ENCODE measurements at regions not wholly inside any gene's neighbourhood (a gene's known extent, or its start where the extent isn't known, plus 50 kb on each side); places are given as distances from the start of the nearest gene placed in this dataset.

DNA sequence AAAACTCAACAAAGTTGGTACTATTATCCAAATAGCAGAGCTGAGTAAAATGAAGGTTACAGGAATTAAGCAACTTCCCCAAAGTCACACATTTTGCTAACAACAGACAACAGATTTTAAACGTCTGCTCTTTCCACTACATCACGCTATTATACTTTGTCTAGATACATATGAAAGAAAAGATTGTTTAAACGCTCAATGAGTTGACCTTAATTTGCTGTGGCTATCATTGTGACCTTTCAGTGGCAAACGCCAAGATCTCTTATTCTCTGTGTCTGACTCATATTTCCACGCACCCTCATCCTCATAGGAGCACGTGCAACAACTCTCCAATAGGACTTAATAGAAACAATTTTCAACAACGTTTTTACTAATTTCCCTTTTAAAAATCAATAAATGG lies 540.1 kb downstream of the MAFB start:
- H3K27ac ChIP-seq (ENCODE audit: low read length) = no peak overlapping the region
- no peak overlapping the region for H3K4me3 ChIP-seq (ENCODE audit: low read length)
- H3K36me3 ChIP-seq (ENCODE audit: control insufficient read depth, insufficient read depth, low read length) = no peaks in the 10 kb centered on the region
- peak; percentile 20 for DNase-seq
- H3K4me1 ChIP-seq (ENCODE audit: control insufficient read depth, insufficient read depth, low read length) = no peaks in the 10 kb centered on the region
- 86% methylated on average over 2 of the region's 7 CpGs for WGBS (ENCODE audit: insufficient coverage)
- H3K9me3 ChIP-seq (replicated peaks; ENCODE audit: control insufficient read depth, low read depth, low read length) = peaks cover 3% of the 10 kb centered on the region
- no peaks in the 10 kb centered on the region for H3K27me3 ChIP-seq (ENCODE audit: control insufficient read depth, insufficient read depth, low read length)

DNA sequence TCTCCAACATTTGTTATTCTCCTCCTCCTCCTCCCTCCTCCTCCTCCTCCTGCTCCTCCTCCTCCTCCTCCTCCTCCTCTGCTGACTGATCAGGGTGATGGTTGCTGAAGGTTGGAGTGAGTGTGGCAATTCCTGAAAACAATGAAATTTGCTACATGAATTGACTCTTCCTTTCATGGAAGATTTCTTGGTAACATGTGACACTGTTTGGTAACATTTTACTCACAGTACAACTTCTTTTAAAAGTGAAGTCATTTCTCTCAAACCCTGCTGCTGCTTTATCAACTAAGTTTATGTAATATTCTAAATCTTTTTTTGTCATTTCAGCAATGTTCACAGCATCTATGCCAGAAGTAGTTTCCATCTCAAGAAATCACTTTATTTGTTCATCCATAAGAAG lies 543.0 kb downstream of the MAFB start:
- DNase-seq = no peak
- H3K4me1 ChIP-seq (ENCODE audit: control insufficient read depth, insufficient read depth, low read length) = no peaks in the 10 kb centered on the region
- H3K4me3 ChIP-seq (ENCODE audit: low read length) = no peak overlapping the region
- H3K27me3 ChIP-seq (ENCODE audit: control insufficient read depth, insufficient read depth, low read length) = no peaks in the 10 kb centered on the region
- H3K27ac ChIP-seq (ENCODE audit: low read length) = no peak overlapping the region
- H3K36me3 ChIP-seq (ENCODE audit: control insufficient read depth, insufficient read depth, low read length) = no peaks in the 10 kb centered on the region
- H3K9me3 ChIP-seq (replicated peaks; ENCODE audit: control insufficient read depth, low read depth, low read length) = peaks cover 3% of the 10 kb centered on the region

DNA sequence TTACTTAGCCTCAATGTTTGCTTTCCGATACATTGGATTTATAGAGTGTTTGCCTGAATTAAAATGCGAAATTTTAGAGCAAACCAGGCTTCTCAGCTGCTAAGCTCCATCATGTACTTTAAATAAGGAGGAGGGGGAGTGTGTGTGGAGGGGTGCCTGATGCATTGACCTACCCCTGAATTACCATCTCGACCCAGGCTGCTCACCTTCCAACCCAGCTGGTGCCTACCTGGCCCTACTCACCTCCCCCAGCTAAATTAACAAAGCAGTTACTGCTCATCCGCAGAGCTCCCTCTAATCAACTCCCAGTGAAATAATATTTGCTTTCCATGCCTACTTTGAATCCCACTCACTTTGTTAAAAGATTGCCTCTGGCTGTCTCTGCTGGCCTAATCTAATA lies 544.5 kb downstream of the MAFB start:
- Histone ChIP-seq H3K4me3 (ENCODE audit: low read length) (no peak overlapping the region), H3K9me3 (replicated peaks; ENCODE audit: control insufficient read depth, low read depth, low read length) (peaks cover 3% of the 10 kb centered on the region), H3K27ac (ENCODE audit: low read length) (no peak overlapping the region), H3K27me3 (ENCODE audit: control insufficient read depth, insufficient read depth, low read length) (no peaks in the 10 kb centered on the region), H3K4me1 (ENCODE audit: control insufficient read depth, insufficient read depth, low read length) (no peaks in the 10 kb centered on the region), H3K36me3 (ENCODE audit: control insufficient read depth, insufficient read depth, low read length) (no peaks in the 10 kb centered on the region)
- 63% methylated on average over 1 of the region's 4 CpGs for WGBS (ENCODE audit: insufficient coverage)
- no peak for DNase-seq

GRCh38 chr20:40134176-40134575 lies 554.9 kb downstream of the MAFB start:
- DNase-seq = no peak
- Histone ChIP-seq H3K27me3 (ENCODE audit: control insufficient read depth, insufficient read depth, low read length) (no peaks in the 10 kb centered on the region), H3K9me3 (replicated peaks; ENCODE audit: control insufficient read depth, low read depth, low read length) (peaks cover 6% of the 10 kb centered on the region), H3K4me1 (ENCODE audit: control insufficient read depth, insufficient read depth, low read length) (no peaks in the 10 kb centered on the region), H3K4me3 (ENCODE audit: low read length) (no peak overlapping the region), H3K27ac (ENCODE audit: low read length) (no peak overlapping the region), H3K36me3 (ENCODE audit: control insufficient read depth, insufficient read depth, low read length) (no peaks in the 10 kb centered on the region)
- WGBS (ENCODE audit: insufficient coverage) = no CpG with 5 or more reads among the region's 1 CpG

DNA sequence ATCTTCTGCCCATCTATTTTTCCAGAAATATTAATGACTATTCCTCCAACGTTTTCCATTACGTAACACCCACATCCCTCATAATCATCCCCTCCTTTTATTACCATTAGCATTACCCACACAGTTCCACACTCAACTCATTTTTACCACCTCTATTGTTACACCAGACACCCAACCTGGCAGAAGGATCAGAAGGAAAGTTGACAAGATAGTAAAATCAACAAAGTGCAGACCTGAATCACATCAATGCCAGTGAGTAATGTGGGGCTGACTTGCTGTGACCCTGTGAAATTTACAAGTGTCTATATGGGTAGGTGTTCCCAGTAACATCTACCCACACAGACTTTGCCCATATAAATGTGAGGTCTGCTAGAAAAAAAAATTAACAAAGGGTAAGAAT lies 568.2 kb downstream of the MAFB start:
- no peak for DNase-seq
- H3K27ac ChIP-seq (ENCODE audit: low read length) = no peak overlapping the region
- H3K4me3 ChIP-seq (ENCODE audit: low read length) = no peak overlapping the region
- H3K27me3 ChIP-seq (ENCODE audit: control insufficient read depth, insufficient read depth, low read length) = no peaks in the 10 kb centered on the region
- H3K36me3 ChIP-seq (ENCODE audit: control insufficient read depth, insufficient read depth, low read length) = no peaks in the 10 kb centered on the region
- no peaks in the 10 kb centered on the region for H3K9me3 ChIP-seq (replicated peaks; ENCODE audit: control insufficient read depth, low read depth, low read length)
- no peaks in the 10 kb centered on the region for H3K4me1 ChIP-seq (ENCODE audit: control insufficient read depth, insufficient read depth, low read length)
- 53% methylated on average over 2 of the region's 2 CpGs for WGBS (ENCODE audit: insufficient coverage)

- 63% methylated on average over 4 of the region's 5 CpGs for WGBS (ENCODE audit: insufficient coverage)
- no peaks in the 10 kb centered on the region for H3K9me3 ChIP-seq (replicated peaks; ENCODE audit: control insufficient read depth, low read depth, low read length)
- H3K4me3 ChIP-seq (ENCODE audit: low read length) = no peak overlapping the region
These were observed 577.8 kb downstream of the MAFB start for GRCh38 chr20:40111282-40111681.

DNA sequence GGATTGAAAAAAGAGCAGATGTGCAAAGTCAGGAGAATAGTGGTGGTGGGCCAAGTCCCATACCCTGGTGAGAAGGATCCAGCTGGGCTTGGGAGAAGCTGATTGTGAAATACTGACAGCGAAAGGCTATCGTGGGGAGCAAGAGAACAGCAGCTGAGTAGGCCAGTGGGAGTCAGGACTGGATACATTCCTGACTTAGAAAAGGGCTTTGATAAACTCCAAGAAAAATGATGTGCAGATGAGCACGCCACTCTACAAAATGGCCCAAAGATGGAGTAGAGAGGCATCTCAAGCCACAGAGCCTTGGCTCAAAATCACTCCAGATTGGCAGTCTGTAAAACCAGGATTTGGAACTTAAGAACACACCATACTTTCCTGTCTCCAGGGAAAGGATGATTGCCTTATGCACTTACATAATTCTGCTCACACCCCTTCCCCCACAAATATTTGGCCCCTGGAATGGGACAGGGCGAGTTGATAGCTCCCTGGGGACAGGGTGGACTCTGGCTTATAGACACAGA lies 578.7 kb downstream of the MAFB start:
- Histone ChIP-seq H3K4me1 (ENCODE audit: control insufficient read depth, insufficient read depth, low read length) (peaks cover 10% of the 10 kb centered on the region), H3K9me3 (replicated peaks; ENCODE audit: control insufficient read depth, low read depth, low read length) (no peaks in the 10 kb centered on the region), H3K36me3 (ENCODE audit: control insufficient read depth, insufficient read depth, low read length) (no peaks in the 10 kb centered on the region), H3K4me3 (ENCODE audit: low read length) (no peak overlapping the region), H3K27ac (ENCODE audit: low read length) (no peak overlapping the region), H3K27me3 (ENCODE audit: control insufficient read depth, insufficient read depth, low read length) (no peaks in the 10 kb centered on the region)
- DNase-seq = peak; percentile 51
- WGBS (ENCODE audit: insufficient coverage) = 8% methylated on average over 2 of the region's 4 CpGs

More at GRCh38 chr20:40111282-40111681, 577.8 kb downstream of the MAFB start:
- Histone ChIP-seq H3K27me3 (ENCODE audit: control insufficient read depth, insufficient read depth, low read length) (no peaks in the 10 kb centered on the region), H3K27ac (ENCODE audit: low read length) (no peak overlapping the region), H3K4me1 (ENCODE audit: control insufficient read depth, insufficient read depth, low read length) (peaks cover 10% of the 10 kb centered on the region), H3K36me3 (ENCODE audit: control insufficient read depth, insufficient read depth, low read length) (no peaks in the 10 kb centered on the region)
- DNase-seq = peak; percentile 21

DNA sequence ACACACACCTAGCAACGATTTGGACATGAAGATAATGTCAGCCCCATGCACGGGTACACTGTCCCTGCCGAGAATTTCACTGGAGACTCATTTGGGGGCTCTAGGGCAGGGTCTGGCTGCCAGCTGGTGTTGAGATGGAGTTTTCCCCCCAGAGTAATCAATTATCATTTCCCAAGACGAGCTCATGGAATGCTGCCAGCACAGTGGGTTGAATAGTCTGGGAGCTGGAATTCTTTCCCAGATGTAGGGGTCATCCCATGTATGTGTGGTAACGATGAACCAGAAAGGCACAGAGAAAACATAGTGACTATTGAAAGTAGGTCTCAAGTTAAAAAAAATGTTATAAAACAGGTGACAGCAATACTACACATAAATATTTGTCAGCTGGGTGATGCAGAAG lies 579.9 kb downstream of the MAFB start:
- Histone ChIP-seq H3K36me3 (ENCODE audit: control insufficient read depth, insufficient read depth, low read length) (no peaks in the 10 kb centered on the region), H3K4me3 (ENCODE audit: low read length) (no peak overlapping the region), H3K27ac (ENCODE audit: low read length) (no peak overlapping the region), H3K27me3 (ENCODE audit: control insufficient read depth, insufficient read depth, low read length) (no peaks in the 10 kb centered on the region), H3K9me3 (replicated peaks; ENCODE audit: control insufficient read depth, low read depth, low read length) (no peaks in the 10 kb centered on the region), H3K4me1 (ENCODE audit: control insufficient read depth, insufficient read depth, low read length) (peaks cover 10% of the 10 kb centered on the region)
- WGBS (ENCODE audit: insufficient coverage) = no CpG with 5 or more reads among the region's 5 CpGs
- DNase-seq = peak; percentile 43

GRCh38 chr20:40108321-40108720 lies 580.7 kb downstream of the MAFB start:
- Histone ChIP-seq H3K9me3 (replicated peaks; ENCODE audit: control insufficient read depth, low read depth, low read length) (no peaks in the 10 kb centered on the region), H3K27me3 (ENCODE audit: control insufficient read depth, insufficient read depth, low read length) (no peaks in the 10 kb centered on the region), H3K4me1 (ENCODE audit: control insufficient read depth, insufficient read depth, low read length) (peaks cover 10% of the 10 kb centered on the region), H3K4me3 (ENCODE audit: low read length) (no peak overlapping the region), H3K36me3 (ENCODE audit: control insufficient read depth, insufficient read depth, low read length) (no peaks in the 10 kb centered on the region), H3K27ac (ENCODE audit: low read length) (no peak overlapping the region)
- DNase-seq = no peak
- 40% methylated on average over 1 of the region's 7 CpGs for WGBS (ENCODE audit: insufficient coverage)

DNA sequence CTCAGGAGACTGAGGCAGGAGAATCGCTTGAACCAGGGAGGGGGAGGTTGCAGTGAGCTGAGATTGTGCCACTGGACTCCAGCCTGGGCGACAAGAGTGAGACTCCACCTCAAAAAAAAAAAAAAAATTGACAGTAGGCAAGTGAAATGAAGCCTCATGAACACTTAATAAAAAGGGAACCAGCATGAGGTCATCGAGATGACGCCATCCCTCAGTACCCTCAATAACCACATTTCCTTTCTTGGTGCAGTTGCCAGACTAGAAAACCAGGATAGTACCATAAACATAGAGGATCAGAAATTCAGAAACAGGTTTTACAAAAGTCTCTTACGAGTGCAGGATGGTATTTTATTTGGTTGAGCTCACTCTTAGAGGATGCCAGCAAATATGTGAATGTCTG lies 584.1 kb downstream of the MAFB start:
- no peaks in the 10 kb centered on the region for H3K9me3 ChIP-seq (replicated peaks; ENCODE audit: control insufficient read depth, low read depth, low read length)
- DNase-seq = no peak
- 100% methylated on average over 1 of the region's 5 CpGs for WGBS (ENCODE audit: insufficient coverage)
- H3K27me3 ChIP-seq (ENCODE audit: control insufficient read depth, insufficient read depth, low read length) = no peaks in the 10 kb centered on the region
- H3K27ac ChIP-seq (ENCODE audit: low read length) = no peak overlapping the region
- H3K4me3 ChIP-seq (ENCODE audit: low read length) = no peak overlapping the region
- H3K4me1 ChIP-seq (ENCODE audit: control insufficient read depth, insufficient read depth, low read length) = peaks cover under 1% of the 10 kb centered on the region
- H3K36me3 ChIP-seq (ENCODE audit: control insufficient read depth, insufficient read depth, low read length) = no peaks in the 10 kb centered on the region

GRCh38 chr20:40103420-40103819 lies 585.6 kb downstream of the MAFB start:
- WGBS (ENCODE audit: insufficient coverage) = 40% methylated on average over 1 of the region's 3 CpGs
- Histone ChIP-seq H3K4me3 (ENCODE audit: low read length) (no peak overlapping the region), H3K36me3 (ENCODE audit: control insufficient read depth, insufficient read depth, low read length) (no peaks in the 10 kb centered on the region), H3K4me1 (ENCODE audit: control insufficient read depth, insufficient read depth, low read length) (no peaks in the 10 kb centered on the region), H3K27me3 (ENCODE audit: control insufficient read depth, insufficient read depth, low read length) (no peaks in the 10 kb centered on the region), H3K9me3 (replicated peaks; ENCODE audit: control insufficient read depth, low read depth, low read length) (no peaks in the 10 kb centered on the region), H3K27ac (ENCODE audit: low read length) (no peak overlapping the region)
- peak; percentile 40 for DNase-seq
